Stimulated activated CD4-positive, alpha-beta T cell treated with anti-CD3 and anti-CD28 coated beads, Interleukin-2, amount 100 ng/mL, for 24 hours (primary cell): ENCODE measurements at regions not wholly inside any gene's neighbourhood (a gene's known extent, or its start where the extent isn't known, plus 50 kb on each side); places are given as distances from the start of the nearest gene placed in this dataset.

Experiments
- DNase-seq, 2 donors: peaks; one replicate each; pipeline ENCODE4 v3.0.0-alpha.2; 2020

DNA sequence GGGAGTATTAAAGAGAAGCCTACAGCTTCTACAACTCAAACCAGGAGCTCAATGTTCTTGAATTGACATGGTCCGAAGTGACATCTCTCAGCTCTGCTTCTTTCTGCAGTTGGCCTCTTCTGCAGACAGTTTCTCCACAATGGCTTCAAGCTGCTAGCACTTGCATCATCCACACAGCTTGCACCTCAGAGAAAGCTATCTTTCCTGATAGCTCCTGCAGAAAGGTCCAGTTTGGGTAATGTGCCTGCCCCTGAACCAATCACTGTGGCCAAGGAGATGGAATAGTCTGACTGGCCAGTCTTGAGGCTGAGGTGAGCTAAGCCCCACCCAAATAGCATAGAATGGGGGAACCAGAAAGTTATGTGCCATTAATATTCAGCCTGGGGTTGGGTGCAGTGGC lies 95.8 kb upstream of the ABCA1 start:
- no peak for DNase-seq

GRCh38 chr9:105024529-105024928 lies 96.6 kb upstream of the ABCA1 start:
- no peak for DNase-seq

GRCh38 chr9:105026451-105026850 lies 98.5 kb upstream of the ABCA1 start:
- no peak for DNase-seq

GRCh38 chr9:105027084-105027483 lies 99.1 kb upstream of the ABCA1 start:
- no peak for DNase-seq

GRCh38 chr9:105030285-105030684 lies 102.3 kb upstream of the ABCA1 start:
- DNase-seq = no peak

DNA sequence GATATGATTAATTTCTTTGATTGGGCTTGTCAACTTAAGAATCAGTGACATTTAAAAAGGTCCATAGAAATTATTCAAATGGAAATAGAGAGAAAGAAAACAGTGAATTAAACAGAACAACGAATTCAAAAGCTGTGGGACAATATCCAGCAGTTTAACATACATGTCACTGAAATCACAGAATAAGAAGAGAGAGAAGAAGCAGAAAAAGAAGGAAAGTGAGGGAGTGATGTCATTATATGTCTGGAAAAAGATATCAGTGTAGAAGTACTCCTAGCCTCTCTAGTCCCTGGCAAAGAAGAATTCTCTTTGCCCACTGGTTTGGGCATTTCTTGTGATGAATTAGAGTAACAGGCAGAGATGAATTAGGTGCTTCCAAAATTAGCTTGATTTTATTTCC lies 109.2 kb upstream of the ABCA1 start:
- no peak for DNase-seq

DNA sequence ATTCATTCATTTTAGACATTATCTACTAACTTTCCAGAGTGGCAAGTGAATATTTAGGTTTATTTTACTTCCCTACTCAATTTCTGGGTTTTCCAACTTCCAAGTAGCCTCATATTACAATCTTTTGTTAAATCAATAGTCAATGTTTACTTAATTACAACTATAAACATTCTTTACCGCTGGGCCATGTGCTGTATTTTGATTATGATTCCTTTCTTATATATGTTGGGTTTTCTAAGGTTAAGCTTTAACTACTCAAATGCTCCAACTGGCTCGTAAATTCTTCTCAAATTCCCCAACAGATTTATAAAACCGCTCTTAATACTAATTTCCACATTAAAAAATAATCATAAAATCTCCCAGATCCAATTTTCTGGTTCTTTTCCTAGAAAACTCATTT lies 110.1 kb upstream of the ABCA1 start:
- DNase-seq = no peak

DNA sequence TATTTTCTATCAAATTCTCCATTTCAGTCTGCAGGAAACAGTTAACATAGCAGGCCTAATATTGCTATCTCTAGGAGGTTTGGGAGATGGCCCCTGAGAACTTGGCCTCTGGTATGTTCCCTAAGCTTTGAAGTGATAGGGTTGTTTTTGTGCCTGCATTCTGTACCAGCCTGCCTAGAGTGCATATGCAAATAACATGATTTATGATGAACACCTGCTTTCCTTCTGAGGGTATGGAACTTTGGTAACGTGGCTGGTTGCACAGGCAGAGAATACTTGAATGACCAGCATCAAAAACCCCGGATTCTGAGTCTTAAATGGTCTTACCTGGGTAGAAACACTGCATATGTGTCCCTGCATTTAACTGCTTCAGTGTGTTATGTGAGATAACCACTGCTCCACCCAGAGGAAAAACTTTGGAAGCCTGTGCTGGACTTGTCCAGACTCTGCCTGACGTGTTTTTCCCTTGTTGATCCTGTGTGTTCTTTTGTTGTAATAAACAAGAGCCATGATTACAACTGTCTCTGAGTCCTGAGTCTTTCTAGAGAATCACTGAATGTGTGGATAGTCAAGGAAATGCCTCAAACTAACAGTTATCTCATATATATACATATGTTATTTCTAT lies 111.3 kb upstream of the ABCA1 start:
- no peak for DNase-seq

DNA sequence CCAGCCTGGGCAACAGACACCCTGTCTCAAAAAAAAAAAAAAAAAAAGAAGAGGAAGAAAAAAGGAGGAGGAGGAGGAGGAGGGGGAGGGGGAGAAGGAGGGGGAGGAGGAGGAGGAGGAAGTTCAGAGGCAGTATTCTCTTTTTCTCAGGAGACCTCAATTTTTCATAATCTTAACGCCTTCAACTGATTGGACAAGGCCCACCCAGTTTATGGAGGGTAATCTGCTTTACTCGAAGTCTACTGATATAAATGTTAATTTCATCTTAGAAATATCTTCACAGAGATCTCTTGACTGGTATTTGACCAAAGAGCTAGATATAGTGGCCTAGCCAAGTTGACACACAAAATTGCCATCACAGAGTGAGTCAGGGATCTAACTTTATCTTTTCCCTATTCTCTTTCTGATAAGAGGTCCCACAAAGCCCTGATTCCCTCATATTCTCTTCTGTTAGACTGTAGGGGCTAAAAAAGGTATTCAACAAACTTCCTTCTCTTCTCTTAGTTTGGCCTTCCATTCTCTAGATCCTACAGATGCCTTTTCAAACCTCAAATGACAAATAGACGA lies 115.5 kb upstream of the ABCA1 start:
- DNase-seq = no peak

- no peak for DNase-seq
These were observed 116.6 kb upstream of the ABCA1 start for GRCh38 chr9:105044518-105044917.

- DNase-seq = no peak
These were observed 119.2 kb upstream of the ABCA1 start for GRCh38 chr9:105046907-105047741.

- DNase-seq = no peak
These were observed 119.7 kb upstream of the ABCA1 start for GRCh38 chr9:105047742-105048041.

- DNase-seq = no peak
These were observed 120.4 kb upstream of the ABCA1 start for GRCh38 chr9:105048331-105048730.

GRCh38 chr9:105050296-105050695 lies 122.3 kb upstream of the ABCA1 start:
- DNase-seq = no peak

GRCh38 chr9:105051897-105052296 lies 123.9 kb upstream of the ABCA1 start:
- DNase-seq = no peak

- no peak for DNase-seq
These were observed 124.4 kb upstream of the ABCA1 start for GRCh38 chr9:105052346-105052745.

- peak; percentile 53 to 59 for DNase-seq
These were observed 125.3 kb upstream of the ABCA1 start for GRCh38 chr9:105053209-105053652.

DNA sequence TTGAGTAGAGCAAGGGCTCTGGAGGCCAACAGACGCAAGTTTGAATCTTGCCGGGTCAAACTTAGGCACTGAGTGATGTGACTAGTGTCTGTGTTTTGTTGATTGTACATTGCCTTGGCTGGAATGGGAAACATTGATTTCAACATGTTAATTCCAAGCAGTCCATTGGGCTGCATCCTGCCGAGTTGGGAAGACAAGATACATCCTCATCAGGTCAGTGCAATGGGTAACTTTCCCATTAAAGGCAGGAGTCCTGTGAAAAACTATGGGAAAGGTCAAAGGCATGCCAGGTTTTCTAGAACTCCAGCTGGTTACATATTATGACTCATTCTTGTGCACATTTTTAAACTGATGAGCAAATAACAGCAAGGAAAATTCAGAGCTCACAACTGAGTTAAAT lies 126.5 kb upstream of the ABCA1 start:
- DNase-seq = no peak

DNA sequence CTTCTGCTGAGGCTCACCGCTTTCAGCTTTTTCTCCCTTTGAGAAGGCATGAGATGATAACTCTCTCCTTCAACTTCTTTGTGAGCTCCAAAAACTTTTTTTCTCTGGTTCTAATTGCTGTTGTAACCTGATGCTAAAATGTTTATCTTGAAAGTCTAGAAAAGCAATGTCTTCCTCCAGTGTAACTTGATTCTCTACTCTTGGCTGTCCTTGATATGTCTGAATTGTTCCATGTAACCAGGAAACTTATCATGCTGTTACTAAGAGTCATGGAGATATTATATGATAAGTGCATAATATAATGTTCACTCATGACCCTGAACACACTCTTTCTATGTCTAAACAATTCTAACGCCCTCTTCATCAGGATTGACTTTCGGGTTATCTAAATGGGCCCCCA lies 128.0 kb upstream of the ABCA1 start:
- DNase-seq = no peak

DNA sequence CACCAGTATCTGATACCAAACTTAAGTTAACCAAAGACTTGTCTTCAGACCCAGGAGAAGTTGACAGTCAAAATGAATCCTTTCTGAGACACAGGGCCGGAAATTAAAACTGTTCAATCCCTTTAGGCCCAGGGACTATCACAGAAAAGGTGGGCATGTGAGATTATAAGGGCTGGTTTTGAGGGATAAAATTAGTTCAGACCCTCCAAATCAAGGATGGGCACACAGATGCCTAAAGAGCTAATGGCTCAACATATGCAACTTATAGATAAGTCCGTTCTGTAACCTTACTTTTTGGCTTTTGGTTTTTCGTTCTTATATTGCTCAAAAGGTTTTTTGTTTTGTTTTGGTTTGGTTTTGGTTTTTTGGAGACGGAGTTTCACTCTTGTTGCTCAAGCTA lies 129.6 kb upstream of the ABCA1 start:
- DNase-seq = no peak

GRCh38 chr9:105059252-105059651 lies 131.3 kb upstream of the ABCA1 start:
- DNase-seq = no peak

DNA sequence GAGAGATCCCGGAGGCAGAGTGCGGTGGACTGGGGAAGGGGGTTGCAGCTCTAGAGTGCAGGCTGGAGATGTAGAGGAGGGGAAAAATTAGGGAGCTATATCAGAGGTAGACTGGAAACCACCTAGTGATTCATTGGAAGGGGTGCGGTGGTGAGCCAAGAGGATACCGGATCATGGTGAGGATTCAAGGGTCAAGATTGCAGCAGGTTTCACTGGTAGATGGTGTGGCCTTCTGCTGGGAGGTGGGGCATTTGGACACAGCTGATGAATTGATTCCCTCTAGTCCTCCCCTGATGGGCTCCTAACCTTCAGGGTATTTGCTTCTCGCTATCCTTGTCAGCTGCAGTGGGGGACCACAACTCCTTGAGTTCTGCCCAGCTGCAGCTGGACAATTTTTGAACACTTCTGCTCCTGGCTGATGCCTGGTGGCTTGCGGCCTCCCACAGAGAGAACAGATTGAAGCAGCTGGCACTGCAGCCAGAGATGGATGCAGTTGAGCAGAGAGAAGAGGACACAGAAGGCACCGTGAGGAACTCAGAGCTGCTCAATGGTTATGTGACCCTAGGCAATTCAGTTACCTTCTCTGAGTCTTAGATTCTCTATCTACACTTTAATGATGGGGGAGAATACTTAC lies 134.4 kb upstream of the ABCA1 start:
- DNase-seq = no peak

DNA sequence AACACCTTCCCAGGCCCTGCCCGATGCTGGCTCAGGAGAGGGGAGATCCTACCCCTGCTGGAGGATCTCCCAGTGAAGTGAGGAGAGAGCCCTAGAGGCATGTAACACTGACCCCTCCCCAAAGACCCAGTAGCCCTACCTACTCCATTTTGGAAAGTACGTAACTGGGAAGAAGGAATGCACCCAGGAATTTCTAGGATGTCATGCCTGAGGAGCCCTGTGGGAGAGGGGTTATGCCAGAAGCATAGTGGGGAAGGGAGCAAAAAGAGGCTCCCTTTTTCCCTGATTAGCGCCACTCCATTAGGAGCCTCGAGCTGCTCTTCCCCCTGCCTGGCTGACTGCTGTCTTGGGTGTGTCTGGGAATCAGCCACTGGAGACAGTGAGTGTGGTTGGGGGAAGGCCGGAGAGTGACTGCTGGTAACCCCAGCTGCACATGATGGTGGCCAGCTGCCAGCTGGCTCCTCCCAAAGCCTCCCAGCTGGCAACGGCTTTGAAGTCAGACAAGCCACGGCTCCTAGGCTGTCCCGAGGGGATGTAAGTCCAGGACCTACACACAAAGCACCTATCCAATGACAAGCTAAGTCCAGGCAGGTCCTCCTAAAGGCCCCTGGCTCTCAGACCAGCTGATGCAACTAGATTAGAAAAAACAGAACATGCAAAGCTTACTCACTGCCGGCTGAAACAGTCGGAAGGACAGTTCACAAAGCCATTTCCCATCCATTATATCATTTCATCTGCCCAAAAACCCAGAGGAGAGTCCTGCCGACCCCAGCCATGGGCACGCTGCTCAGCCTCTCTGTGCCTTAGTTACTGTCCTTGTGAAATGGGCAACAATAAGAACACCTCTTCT lies 136.5 kb upstream of the ABCA1 start:
- no peak for DNase-seq
